ENCODE measurements at regions not wholly inside any gene's neighbourhood (a gene's known extent, or its start where the extent isn't known, plus 50 kb on each side); places are given as distances from the start of the nearest gene placed in this dataset.

DNA sequence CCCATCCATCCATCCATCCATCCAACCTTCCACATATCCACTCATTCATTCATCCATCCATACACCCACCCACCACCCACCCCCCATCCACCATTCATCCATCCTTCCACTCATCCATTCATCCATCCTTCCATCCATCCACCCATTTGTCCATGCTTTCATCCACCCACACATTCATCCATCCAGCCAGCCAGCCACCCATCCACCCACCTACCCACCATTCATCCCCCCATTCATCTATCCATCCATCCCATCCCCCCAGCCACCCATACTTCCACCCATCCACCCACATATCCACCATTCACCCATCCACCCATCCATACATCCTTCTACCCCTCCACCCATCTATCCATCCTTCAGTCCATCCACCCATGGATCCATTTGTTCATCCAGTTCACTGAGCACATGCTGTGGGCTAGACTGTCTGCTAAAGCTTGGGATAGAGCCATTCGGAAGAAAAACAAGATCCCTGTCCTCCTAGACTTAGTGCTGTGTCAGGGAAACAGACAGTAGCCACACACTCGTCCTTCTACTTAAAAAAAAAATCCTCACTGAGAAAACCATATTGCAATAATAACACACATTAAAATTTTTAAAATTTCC is 377.5 kb downstream of the ADGRD1 start:
- Histone ChIP-seq H3K23me2 (ENCODE audit: low read depth, low read length) (peaks cover 10% of the 10 kb centered on the region; the same call in 1 of the 2 replicates), H3K4me1 (replicated peaks in 1 of 4; ENCODE audit: control insufficient read depth in 3 of 4, insufficient read depth in 4 of 4, low read length in 3 of 4) (no peaks in the 10 kb centered on the region; a peak in 1 of 7 replicates), H3K79me1 (ENCODE audit: low read depth, low read length) (no peaks in the 10 kb centered on the region), H3K14ac (ENCODE audit: insufficient read length) (no peak overlapping the region), H2BK20ac (ENCODE audit: low read length) (no peak overlapping the region), H2BK120ac (replicated peaks; ENCODE audit: low read depth, low read length) (no peak overlapping the region), H4K5ac (ENCODE audit: insufficient read length, low read depth, low read length) (no peak overlapping the region), H3K36me3 (ENCODE audit: control insufficient read depth in 2 of 4, insufficient read depth in 4 of 4, low read length in 3 of 4) (no peaks in the 10 kb centered on the region), H3K9ac (replicated peaks in 1 of 4; ENCODE audit: extremely low read depth in 1 of 4, low read depth in 3 of 4, low read length in 3 of 4) (no peak overlapping the region), H2BK5ac (ENCODE audit: low read depth, low read length) (no peak overlapping the region), H3K27me3 (replicated peaks in 1 of 4; ENCODE audit: control insufficient read depth in 3 of 4, extremely low read depth in 1 of 4, insufficient read depth in 3 of 4, low read length in 3 of 4) (no peaks in the 10 kb centered on the region), H3K18ac (ENCODE audit: extremely low read depth, low read length) (no peak overlapping the region), H4K8ac (ENCODE audit: extremely low read depth, insufficient read depth, low read length) (no peak overlapping the region), H2BK15ac (ENCODE audit: low read length) (no peak overlapping the region), H3K4me2 (ENCODE audit: insufficient read depth in 1 of 2, low read depth in 2 of 2, low read length in 2 of 2) (no peak overlapping the region), H2AFZ (ENCODE audit: low read length) (no peak overlapping the region), H4K91ac (replicated peaks; ENCODE audit: insufficient read length, low read length) (no peak overlapping the region), H3K56ac (replicated peaks; ENCODE audit: insufficient read length, low read depth, low read length) (no peak overlapping the region), H4K20me1 (replicated peaks in 1 of 2; ENCODE audit: control insufficient read depth in 1 of 2, insufficient read depth in 2 of 2, low read length in 2 of 2) (no peaks in the 10 kb centered on the region), H3K4ac (replicated peaks; ENCODE audit: insufficient read length, low read depth, low read length) (no peak overlapping the region), H2BK12ac (ENCODE audit: low read depth, low read length) (no peak overlapping the region), H3K79me2 (ENCODE audit: control insufficient read depth in 1 of 2, insufficient read depth in 2 of 2, low read length in 2 of 2) (no peaks in the 10 kb centered on the region), H3K23ac (ENCODE audit: insufficient read length) (no peak overlapping the region), H3K9me3 (ENCODE audit: insufficient read depth in 2 of 2, low read depth in 1 of 2, low read length in 1 of 2) (peaks cover 0 to 5% of the 10 kb centered on the region in 2 experiments; a peak in 1 of 4 replicates), H3K27ac (ENCODE audit: low read depth, low read length) (no peak overlapping the region), H2AK5ac (ENCODE audit: low read depth, low read length) (no peak overlapping the region), H3K4me3 (ENCODE audit: extremely low read depth in 1 of 4, insufficient read depth in 2 of 4, low read depth in 3 of 4, low read length in 4 of 4) (no peak overlapping the region)
- ChIA-PET CTCF (ENCODE audit: partially characterized antibody) (no interaction called here), POLR2A (ENCODE audit: partially characterized antibody) (no interaction called here)
- DNase-seq (ENCODE audit: low read depth in 1 of 2, low spot score in 2 of 2) = no peak
- 86% methylated on average over 2 of the region's 2 CpGs; no CpG with 5 or more reads in 1 of the 2 experiments for WGBS, 2 experiments (ENCODE audit: extremely low coverage in 1 of 2, insufficient coverage in 1 of 2, insufficient read length in 1 of 2, insufficient replicate concordance in 2 of 2, low coverage in 1 of 2, low lambda C conversion rate in 2 of 2, missing lambda C conversion rate in 1 of 2)
- no peak for FAIRE-seq
- TF ChIP-seq E2F6 (IDR thresholded peaks at IDR 0.05) (no peak), RNF2 (IDR thresholded peaks at IDR 0.05; ENCODE audit: borderline replicate concordance, low read depth, low read length, missing control alignments, poor library complexity, severe bottlenecking) (no peak), NANOG (IDR thresholded peaks at IDR 0.05; ENCODE audit: insufficient read depth, low read depth, low read length, poor library complexity, severe bottlenecking) (no peak), GABPA (IDR thresholded peaks at IDR 0.05; ENCODE audit: borderline replicate concordance, insufficient read depth, low read length) (no peak), TAF7 (optimal IDR thresholded peaks at IDR 0.05; ENCODE audit: borderline replicate concordance, low read depth, low read length) (no peak), HDAC2 (IDR thresholded peaks at IDR 0.05; ENCODE audit: borderline replicate concordance in 1 of 2, low read depth in 2 of 2, low read length in 2 of 2) (no peak), CBX5 (IDR thresholded peaks at IDR 0.05; ENCODE audit: low read depth, low read length) (no peak), SP2 (IDR thresholded peaks at IDR 0.05; ENCODE audit: low read length) (no peak), CEBPB (IDR thresholded peaks at IDR 0.05; ENCODE audit: low read depth, low read length) (no peak), JUN (IDR thresholded peaks at IDR 0.05; ENCODE audit: low read depth, low read length) (no peak), CREB1 (IDR thresholded peaks at IDR 0.05) (no peak), PHF8 (conservative IDR thresholded peaks at IDR 0.05; ENCODE audit: low read depth, low read length) (no peak), CTBP2 (IDR thresholded peaks at IDR 0.05; ENCODE audit: borderline replicate concordance, insufficient read depth, insufficient read length, low read length) (no peak)

Data from H1 (cell line).